NB4 (cell line): ENCODE measurements at regions not wholly inside any gene's neighbourhood (a gene's known extent, or its start where the extent isn't known, plus 50 kb on each side); places are given as distances from the start of the nearest gene placed in this dataset.

Experiments
- DNase-seq: peaks from one replicate; pipeline ENCODE4 v3.0.0; 2010; ENCODE audit warnings: low read depth
- H3K4me3 ChIP-seq: one replicate; pipeline ENCODE4 v1.5.1; 2011; ENCODE audit warnings: mild to moderate bottlenecking, low read depth, low read length, moderate library complexity
- MYC ChIP-seq: IDR thresholded peaks from 2 replicates; pipeline ENCODE4 v1.6.1; 2011; ENCODE audit warnings: low read depth, low read length
- POLR2A ChIP-seq: IDR thresholded peaks from 2 replicates; pipeline ENCODE4 v1.6.1; 2011; ENCODE audit warnings: mild to moderate bottlenecking; ENCODE audit not compliant: insufficient read length; ENCODE audit errors: extremely low read depth
- TF ChIP-seq, protein P1 (sequence below): IDR thresholded peaks from one replicate; pipeline ENCODE4 v1.5.1; 2012; ENCODE audit warnings: low read depth, low read length
- TF ChIP-seq, protein P2 (sequence below): IDR thresholded peaks from 2 replicates; pipeline ENCODE4 v1.6.1; 2011; ENCODE audit warnings: low read depth, low read length

DNA sequence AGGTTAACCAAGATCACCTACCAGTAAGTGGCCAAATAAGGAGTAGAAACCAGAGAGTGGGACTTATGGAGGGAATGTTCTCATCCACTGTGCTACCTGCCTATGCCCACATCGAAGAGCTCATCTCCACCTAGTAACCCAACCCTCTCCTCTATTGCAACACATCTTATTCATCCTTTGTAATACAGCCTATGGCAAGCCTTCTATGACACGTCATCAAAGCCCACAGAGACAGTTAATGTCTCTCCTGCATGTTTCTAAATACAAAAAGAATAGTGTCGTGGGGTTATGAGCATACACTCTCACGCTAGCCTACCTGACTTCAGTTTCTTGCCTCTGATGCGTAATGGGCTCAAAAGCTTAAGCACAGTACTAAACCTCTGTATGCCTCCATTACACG lies 1158.1 kb upstream of the TENM4 start:
- no peak for DNase-seq
- H3K4me3 ChIP-seq, result no peak overlapping the region
- TF ChIP-seq MYC (no peak), POLR2A (no peak)
- TF ChIP-seq, protein P1, sequence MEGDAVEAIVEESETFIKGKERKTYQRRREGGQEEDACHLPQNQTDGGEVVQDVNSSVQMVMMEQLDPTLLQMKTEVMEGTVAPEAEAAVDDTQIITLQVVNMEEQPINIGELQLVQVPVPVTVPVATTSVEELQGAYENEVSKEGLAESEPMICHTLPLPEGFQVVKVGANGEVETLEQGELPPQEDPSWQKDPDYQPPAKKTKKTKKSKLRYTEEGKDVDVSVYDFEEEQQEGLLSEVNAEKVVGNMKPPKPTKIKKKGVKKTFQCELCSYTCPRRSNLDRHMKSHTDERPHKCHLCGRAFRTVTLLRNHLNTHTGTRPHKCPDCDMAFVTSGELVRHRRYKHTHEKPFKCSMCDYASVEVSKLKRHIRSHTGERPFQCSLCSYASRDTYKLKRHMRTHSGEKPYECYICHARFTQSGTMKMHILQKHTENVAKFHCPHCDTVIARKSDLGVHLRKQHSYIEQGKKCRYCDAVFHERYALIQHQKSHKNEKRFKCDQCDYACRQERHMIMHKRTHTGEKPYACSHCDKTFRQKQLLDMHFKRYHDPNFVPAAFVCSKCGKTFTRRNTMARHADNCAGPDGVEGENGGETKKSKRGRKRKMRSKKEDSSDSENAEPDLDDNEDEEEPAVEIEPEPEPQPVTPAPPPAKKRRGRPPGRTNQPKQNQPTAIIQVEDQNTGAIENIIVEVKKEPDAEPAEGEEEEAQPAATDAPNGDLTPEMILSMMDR, result no peak
- TF ChIP-seq, protein P2, sequence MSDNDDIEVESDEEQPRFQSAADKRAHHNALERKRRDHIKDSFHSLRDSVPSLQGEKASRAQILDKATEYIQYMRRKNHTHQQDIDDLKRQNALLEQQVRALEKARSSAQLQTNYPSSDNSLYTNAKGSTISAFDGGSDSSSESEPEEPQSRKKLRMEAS, result no peak

DNA sequence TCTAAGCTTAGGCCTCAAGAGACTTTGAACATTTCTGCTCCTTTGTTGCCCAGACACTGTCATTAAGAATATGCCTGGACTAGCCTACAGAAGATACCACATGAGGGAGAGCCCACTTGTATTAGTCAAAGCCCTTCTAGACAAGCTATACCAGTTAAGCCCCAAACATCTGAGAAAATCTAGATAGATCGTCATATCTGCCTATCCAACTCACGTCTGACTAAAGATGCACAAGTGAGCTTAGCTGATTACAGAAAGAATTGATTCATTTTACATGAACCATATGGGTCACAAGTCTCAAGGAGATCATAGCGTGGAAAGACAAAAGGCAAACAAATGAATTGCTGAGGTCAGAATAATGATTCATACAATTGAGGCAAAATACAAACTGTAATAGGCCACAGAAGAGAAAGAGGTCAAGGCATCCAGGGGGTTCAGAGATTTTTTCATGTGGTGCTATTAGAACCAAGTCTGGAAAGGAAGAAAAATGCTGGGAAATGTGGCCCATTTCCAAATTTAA lies 1155.5 kb upstream of the TENM4 start:
- TF ChIP-seq MYC (no peak), POLR2A (no peak)
- TF ChIP-seq, protein P1, result no peak
- TF ChIP-seq, protein P2, result no peak
- DNase-seq, result no peak
- H3K4me3 ChIP-seq, result no peak overlapping the region

DNA sequence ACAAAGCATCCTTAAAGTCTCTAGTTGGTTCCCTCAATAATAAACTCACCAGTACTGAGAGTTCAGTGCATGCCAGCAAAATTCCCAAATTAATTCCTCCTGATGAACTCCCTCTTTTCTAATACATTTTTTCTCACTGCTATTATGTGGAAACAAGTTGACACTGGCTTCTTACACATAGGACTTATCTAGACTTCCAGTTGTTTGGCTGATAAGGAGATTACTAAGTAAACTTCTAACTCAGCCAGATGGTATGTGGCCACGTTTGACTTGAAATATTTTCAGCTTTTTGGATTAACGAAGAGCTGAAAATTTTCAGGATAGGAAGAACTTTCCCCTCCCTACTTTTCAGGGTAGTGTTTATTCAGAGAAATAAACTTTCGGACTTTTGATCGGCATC lies 1154.2 kb upstream of the TENM4 start:
- TF ChIP-seq POLR2A (no peak), MYC (no peak)
- TF ChIP-seq, protein P2, result no peak
- no peak for DNase-seq
- H3K4me3 ChIP-seq, result no peak overlapping the region

DNA sequence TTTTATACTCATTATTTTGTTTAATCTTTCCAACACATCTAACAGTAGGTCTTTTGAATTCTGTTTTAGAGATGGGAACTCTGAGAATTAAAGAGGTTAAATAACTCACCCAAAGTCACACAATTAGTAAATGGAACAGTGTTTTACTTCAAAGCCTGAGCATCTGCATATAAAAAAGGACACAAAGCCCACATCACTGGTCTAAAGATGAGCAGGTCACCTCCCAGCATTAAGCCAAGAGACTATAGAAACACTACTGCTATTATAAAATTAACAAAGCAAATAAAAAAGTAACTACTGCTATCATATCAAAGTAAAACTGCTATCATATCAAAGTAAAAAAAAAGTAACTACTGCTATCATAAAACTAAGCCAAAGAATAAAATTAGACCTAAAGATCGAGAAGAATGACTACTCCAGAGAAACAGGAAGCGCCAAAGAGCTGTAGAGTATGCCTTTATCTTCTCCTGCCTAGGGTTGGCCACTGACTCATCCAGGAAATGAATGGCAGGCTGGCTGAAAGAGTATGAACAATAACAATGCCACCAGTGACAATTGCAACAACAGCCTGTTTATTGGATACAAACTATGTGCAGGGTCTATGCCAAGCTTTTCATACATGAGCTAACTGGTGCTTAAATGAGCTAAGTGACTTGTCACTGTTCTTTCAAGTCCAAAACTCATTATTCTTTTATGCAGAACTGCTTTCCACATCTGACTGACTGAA lies 1153.0 kb upstream of the TENM4 start:
- TF ChIP-seq MYC (no peak), POLR2A (no peak)
- no peak overlapping the region for H3K4me3 ChIP-seq
- peak; percentile 56 for DNase-seq

DNA sequence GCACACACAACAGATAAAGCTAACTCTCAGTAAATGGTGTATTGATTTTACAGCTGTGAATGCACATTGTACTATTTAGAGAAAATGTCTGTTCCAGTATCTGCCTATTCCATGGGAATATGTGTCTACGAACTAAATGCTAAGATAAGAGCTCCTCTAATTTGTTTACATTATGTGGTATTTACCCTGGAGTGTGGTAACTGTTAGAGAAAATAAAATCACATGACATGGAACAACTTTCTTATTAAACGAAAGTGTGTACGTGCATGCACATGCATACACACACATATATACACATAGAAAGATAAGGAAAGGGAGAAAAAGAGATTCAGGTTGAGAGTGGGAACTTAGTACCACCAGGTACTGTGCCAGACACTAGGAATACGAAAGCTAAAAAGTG lies 1151.7 kb upstream of the TENM4 start:
- TF ChIP-seq MYC, result no peak
- TF ChIP-seq, protein P1, result no peak
- no peak for TF ChIP-seq POLR2A
- H3K4me3 ChIP-seq, result no peak overlapping the region
- no peak for DNase-seq

DNA sequence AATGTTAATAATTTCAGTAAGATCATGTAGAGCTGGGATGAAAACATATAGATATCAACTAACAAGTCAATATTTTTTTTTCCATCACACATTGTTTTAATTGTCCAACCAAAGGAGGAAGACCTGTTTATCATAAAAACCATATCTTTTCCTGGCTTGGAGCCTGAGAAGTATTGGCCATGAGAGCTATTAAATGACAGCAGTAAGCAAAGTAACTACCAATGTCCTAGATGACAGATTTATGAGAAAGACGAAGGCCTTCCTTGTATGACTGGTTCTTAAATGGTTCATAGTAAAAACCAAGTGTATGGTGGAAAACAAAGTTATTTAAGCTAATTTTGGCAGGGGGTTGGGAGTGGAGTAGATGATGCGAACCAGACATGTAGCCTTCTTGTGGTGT lies 1147.1 kb upstream of the TENM4 start:
- DNase-seq, result no peak
- TF ChIP-seq, protein P1, result no peak
- TF ChIP-seq MYC (no peak), POLR2A (no peak)
- TF ChIP-seq, protein P2, result no peak
- no peak overlapping the region for H3K4me3 ChIP-seq

DNA sequence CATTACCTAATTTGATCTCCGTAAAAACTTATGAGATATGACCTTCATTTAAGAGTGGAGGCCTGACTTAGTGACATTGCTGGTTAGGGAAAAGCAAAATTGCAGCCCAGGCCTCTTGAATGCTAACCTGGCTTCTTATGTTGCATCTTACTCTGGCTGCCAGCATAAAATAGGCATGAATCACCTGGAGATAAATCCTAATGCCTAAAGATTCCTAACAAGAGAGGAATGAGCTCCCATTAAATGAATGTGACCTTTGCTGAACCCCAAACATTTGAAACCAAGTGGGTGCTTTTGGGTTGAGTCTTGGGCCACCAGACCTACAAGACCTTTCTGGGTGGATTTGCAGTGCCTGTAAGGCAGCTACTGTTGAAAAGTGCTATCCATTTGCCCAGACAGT lies 1145.6 kb upstream of the TENM4 start:
- H3K4me3 ChIP-seq, result no peak overlapping the region
- no peak for DNase-seq
- TF ChIP-seq, protein P2, result no peak
- TF ChIP-seq MYC (no peak), POLR2A (no peak)
- TF ChIP-seq, protein P1, result no peak
